SU-DHL-6 (cell line): ENCODE measurements at regions not wholly inside any gene's neighbourhood (a gene's known extent, or its start where the extent isn't known, plus 50 kb on each side); places are given as distances from the start of the nearest gene placed in this dataset.
"Not testable (repeated sequence)": the region's sequence is repeated elsewhere in the genome, so short reads cannot be mapped to it uniquely, and the experiment has no call there.

Source experiments
- H2AFZ ChIP-seq: fragments of 200-600 bp; sonication (generic); 2 replicates; pipeline ENCODE4 v1.6.1; 2014; ENCODE audit warnings: low read depth, mild to moderate bottlenecking, moderate library complexity, mixed read lengths, antibody characterized with exemption, low read length; ENCODE audit not compliant: severe bottlenecking
- H3F3A ChIP-seq: fragments of 200-600 bp; shearing (Covaris generic); 2 replicates; pipeline ENCODE4 v1.6.0; 2016; ENCODE audit warnings: antibody characterized with exemption, mild to moderate bottlenecking; ENCODE audit not compliant: insufficient read depth
- H3K27ac ChIP-seq: fragments of 200-600 bp; sonication (generic); 2 replicates; pipeline ENCODE4 v1.5.1; 2016; ENCODE audit warnings: low read depth, mild to moderate bottlenecking, low read length, moderate library complexity, mixed read lengths
- H3K27me3 ChIP-seq: fragments of 200-600 bp; sonication (generic), shearing (Covaris generic); 2 replicates; pipeline ENCODE4 v1.6.0; 2014; ENCODE audit warnings: mild to moderate bottlenecking, low read length
- H3K36me3 ChIP-seq: fragments of 200-600 bp; sonication (generic); 2 replicates; pipeline ENCODE4 v1.6.1; 2014; ENCODE audit warnings: mild to moderate bottlenecking, low read length, mixed read lengths
- H3K4me2 ChIP-seq: fragments of 300-600, 200-600 bp; shearing (Covaris generic), sonication (generic); 2 replicates; pipeline ENCODE4 v1.6.0; 2014; ENCODE audit warnings: low read length, low read depth, mild to moderate bottlenecking; ENCODE audit not compliant: poor library complexity, severe bottlenecking
- H3K4me3 ChIP-seq: fragments of 200-600 bp; sonication (generic); 2 replicates; pipeline ENCODE4 v1.5.1; 2014; ENCODE audit warnings: antibody characterized with exemption, low read length, mild to moderate bottlenecking, mixed read lengths; ENCODE audit not compliant: insufficient read depth, poor library complexity, severe bottlenecking
- H3K79me2 ChIP-seq: fragments of 200-600 bp; sonication (generic); 2 replicates; pipeline ENCODE4 v1.6.1; 2014; ENCODE audit warnings: mild to moderate bottlenecking, low read length, moderate library complexity; ENCODE audit not compliant: insufficient read depth
- H3K9ac ChIP-seq: fragments of 200-600 bp; sonication (generic); 2 replicates; pipeline ENCODE4 v1.7.0; 2014; ENCODE audit warnings: mild to moderate bottlenecking, low read length
- H3K9me2 ChIP-seq: fragments of 200-600 bp; sonication (generic); replicated peaks from 2 replicates; pipeline ENCODE4 v1.6.1; 2014; ENCODE audit warnings: low read length; ENCODE audit not compliant: insufficient read depth
- H3K9me3 ChIP-seq: fragments of 200-600 bp; sonication (generic); 2 replicates; pipeline ENCODE4 v1.6.1; 2014; ENCODE audit warnings: low read length, mixed read lengths; ENCODE audit not compliant: insufficient read depth
- H4K20me1 ChIP-seq: fragments of 200-600 bp; sonication (generic); 2 replicates; pipeline ENCODE4 v1.6.1; 2014; ENCODE audit warnings: low read depth, mild to moderate bottlenecking, antibody characterized with exemption, low read length, moderate library complexity, mixed read lengths

DNA sequence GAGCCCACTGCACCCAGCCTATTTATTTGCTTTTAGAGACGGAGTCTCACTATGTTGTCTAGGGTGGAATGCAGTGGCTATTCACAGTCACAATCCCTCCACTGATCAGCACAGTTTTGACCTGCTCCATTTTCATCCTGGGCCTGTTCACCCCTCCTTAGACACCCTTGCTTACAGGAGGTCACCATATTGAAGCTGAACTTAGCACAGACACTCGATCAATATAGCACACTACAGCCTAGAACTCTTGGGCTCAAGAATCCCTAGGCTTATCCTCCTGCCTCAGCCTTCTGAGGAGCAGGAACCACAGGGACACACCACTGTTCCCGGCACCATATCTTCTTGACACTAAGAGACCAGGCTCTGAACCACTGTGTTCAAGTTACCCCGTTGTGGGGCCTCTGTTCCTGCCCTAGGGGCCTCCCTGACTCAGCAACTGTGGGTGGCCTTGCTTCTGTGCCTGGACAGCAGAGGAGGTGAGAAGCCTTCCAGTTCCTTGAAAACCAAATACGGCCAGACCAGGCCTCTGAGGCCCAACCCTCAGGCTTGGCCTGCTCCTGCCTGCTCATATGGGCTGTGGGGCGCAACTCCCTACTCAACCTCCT is 445.8 kb downstream of the GOLGA6L6 start:
- H3K9me3 ChIP-seq, H4K20me1 ChIP-seq, H3K27me3 ChIP-seq, H3K27ac ChIP-seq, H3K4me2 ChIP-seq, H3K4me3 ChIP-seq, H3K79me2 ChIP-seq, H3K36me3 ChIP-seq, H3K9me2 ChIP-seq, H3K9ac ChIP-seq, H3F3A ChIP-seq, H2AFZ ChIP-seq: not testable (repeated sequence)

DNA sequence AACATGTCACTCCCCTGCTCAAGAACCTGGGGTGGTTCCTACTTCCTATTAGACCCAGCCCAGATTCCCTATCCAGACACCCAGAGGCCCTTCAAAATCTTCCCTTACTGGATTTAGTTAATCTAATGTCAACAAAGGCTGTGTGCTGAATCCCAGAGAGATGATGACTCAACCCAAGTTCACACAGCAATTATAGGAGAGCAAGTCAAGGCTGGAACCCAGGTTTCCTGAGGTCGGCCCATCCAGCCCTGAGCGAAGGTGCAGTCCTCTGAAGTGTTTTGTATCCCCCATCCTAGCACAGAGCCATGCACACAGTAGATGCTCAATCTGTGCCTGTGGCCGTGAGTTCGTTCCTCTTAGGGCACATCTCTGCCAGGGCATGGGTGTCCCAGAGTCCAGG is 452.1 kb downstream of the GOLGA6L6 start:
- not testable (repeated sequence) for H3F3A ChIP-seq, H3K27me3 ChIP-seq, H3K9me3 ChIP-seq, H3K79me2 ChIP-seq, H3K4me2 ChIP-seq, H3K9ac ChIP-seq, H3K27ac ChIP-seq, H3K9me2 ChIP-seq, H3K36me3 ChIP-seq, H2AFZ ChIP-seq, H3K4me3 ChIP-seq, H4K20me1 ChIP-seq

DNA sequence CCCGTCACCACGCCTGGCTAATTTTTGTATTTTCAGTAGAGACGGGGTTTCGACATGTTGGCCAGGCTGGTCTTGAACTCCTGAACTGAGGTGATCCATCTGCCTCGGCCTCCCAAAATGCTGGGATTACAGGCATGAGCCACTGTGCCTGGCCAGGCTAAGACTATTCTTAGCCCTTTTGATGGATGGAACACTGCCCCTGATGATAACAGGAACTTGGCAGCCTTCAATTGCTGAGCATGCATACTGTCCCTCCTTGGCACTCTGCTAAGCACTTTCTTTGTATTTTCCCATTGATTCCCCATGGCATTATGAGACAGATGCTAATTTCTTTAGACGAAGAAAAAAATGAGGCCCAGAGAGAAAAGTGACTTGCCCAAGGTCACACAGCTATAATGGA is 457.6 kb downstream of the GOLGA6L6 start:
- not testable (repeated sequence) for H4K20me1 ChIP-seq, H3K27ac ChIP-seq, H3K4me3 ChIP-seq, H3K9ac ChIP-seq, H3K9me2 ChIP-seq, H3F3A ChIP-seq, H3K27me3 ChIP-seq, H3K4me2 ChIP-seq, H2AFZ ChIP-seq, H3K9me3 ChIP-seq, H3K36me3 ChIP-seq, H3K79me2 ChIP-seq

DNA sequence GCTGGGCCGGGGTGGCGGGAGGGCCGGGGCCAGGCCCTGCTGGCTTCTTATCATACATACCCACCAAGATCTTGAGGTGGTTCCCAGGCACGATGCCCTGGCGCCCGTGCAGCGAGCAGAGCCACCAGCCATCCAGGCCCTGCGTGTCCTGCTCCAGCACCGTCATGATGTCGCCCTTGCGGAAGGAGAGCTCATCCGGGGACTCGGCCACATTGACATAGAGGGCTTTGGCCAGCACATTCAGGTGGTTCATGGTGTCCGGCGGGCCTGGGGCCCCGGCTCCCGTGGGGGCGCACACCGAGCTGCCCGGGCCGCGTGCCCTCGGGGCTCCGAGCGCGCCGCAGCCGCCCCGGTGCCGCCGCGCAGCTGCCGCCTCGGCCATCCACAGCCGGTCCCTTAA is 467.5 kb downstream of the GOLGA6L6 start:
- H4K20me1 ChIP-seq, H3K9me3 ChIP-seq, H3K9me2 ChIP-seq, H3K4me3 ChIP-seq, H3K9ac ChIP-seq, H3K27me3 ChIP-seq, H3K4me2 ChIP-seq, H2AFZ ChIP-seq, H3K36me3 ChIP-seq, H3K27ac ChIP-seq, H3K79me2 ChIP-seq, H3F3A ChIP-seq: not testable (repeated sequence)

DNA sequence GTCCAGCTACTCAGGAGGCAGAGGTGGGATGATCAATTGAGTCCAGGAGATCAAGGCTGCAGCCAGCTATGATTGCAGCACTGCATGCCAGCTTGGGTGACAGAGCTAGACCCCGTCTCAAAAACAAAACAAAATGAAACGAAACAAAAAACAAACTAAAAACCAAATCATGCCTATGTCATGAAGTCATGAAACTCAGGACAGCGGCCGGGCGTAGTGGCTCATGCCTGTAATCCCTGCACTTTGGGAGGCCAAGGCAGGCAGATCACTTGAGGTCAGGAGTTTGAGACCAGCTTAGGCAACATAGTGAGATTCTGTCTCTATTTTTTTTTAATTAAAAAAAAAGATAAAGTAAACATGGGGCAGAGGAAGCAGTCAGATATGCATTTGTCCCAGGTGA is 472.6 kb downstream of the GOLGA6L6 start:
- not testable (repeated sequence) for H3K36me3 ChIP-seq, H3K27ac ChIP-seq, H3K4me2 ChIP-seq, H2AFZ ChIP-seq, H3K9me2 ChIP-seq, H3K9ac ChIP-seq, H3F3A ChIP-seq, H3K4me3 ChIP-seq, H3K79me2 ChIP-seq, H4K20me1 ChIP-seq, H3K9me3 ChIP-seq, H3K27me3 ChIP-seq

DNA sequence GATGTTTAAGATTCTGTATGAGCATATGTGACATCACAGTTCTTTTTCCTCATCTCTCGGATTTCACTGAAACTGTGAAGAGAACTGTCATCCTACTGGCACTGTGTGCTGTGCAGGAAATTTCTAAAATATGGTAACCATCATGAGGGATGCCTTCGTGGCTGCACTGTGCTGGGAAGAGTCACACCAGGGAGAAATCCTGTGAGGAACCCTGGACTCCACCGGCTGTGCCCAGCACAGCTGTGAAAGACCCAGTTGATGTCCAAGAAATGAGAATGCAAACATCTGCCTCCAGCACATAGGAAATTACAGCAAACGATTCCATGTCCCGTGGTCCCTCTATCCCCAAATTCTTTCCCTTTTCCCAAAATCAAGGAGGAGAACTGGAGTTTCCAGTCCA is 475.4 kb downstream of the GOLGA6L6 start:
- H3K9me2 ChIP-seq, H2AFZ ChIP-seq, H3K79me2 ChIP-seq, H3K4me3 ChIP-seq, H3K36me3 ChIP-seq, H3K27me3 ChIP-seq, H3F3A ChIP-seq, H3K9me3 ChIP-seq, H3K4me2 ChIP-seq, H3K27ac ChIP-seq, H3K9ac ChIP-seq, H4K20me1 ChIP-seq: not testable (repeated sequence)

DNA sequence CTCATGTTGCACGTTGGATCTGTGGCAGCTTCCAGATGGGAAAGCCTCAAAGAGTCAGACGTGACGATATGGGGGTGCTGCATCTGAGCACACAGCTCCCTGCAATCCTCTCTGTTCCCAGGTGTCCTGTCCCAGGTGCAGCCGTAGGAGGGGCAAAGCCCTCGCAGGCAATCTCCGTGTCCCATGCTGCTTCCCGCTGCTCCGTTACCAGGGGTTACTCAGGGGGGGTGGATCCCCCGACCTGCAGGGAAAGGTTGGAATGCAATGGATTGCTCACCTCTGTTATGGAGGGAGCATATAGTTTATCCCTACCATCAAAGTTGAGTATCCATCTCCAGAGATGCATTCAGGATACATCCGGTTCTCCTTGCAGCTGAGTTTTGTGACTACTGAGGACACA is 476.1 kb downstream of the GOLGA6L6 start:
- not testable (repeated sequence) for H3K4me3 ChIP-seq, H3K9me3 ChIP-seq, H3K27me3 ChIP-seq, H3K27ac ChIP-seq, H4K20me1 ChIP-seq, H3K36me3 ChIP-seq, H3K4me2 ChIP-seq, H3K9ac ChIP-seq, H2AFZ ChIP-seq, H3K79me2 ChIP-seq, H3F3A ChIP-seq, H3K9me2 ChIP-seq

- not testable (repeated sequence) for H3K27me3 ChIP-seq, H3K27ac ChIP-seq, H3K4me2 ChIP-seq, H3F3A ChIP-seq, H3K36me3 ChIP-seq, H3K9ac ChIP-seq, H3K9me3 ChIP-seq, H2AFZ ChIP-seq, H3K9me2 ChIP-seq, H3K4me3 ChIP-seq, H4K20me1 ChIP-seq, H3K79me2 ChIP-seq
Observed at GRCh38 chr15:20063167-20063566, 478.4 kb downstream of the GOLGA6L6 start.
